Epithelial cell of proximal tubule (primary cell): ENCODE measurements at regions not wholly inside any gene's neighbourhood (a gene's known extent, or its start where the extent isn't known, plus 50 kb on each side); places are given as distances from the start of the nearest gene placed in this dataset.
"Not testable (repeated sequence)": the region's sequence is repeated elsewhere in the genome, so short reads cannot be mapped to it uniquely, and the experiment has no call there.

Experiments used
- DNase-seq: peaks from one replicate; pipeline ENCODE4 v3.0.0-alpha.2; 2011; ENCODE audit warnings: low read depth
- H3K4me3 ChIP-seq: 2 replicates; pipeline ENCODE4 v1.5.1; 2011; ENCODE audit warnings: low read depth, mild to moderate bottlenecking, low read length
- TF ChIP-seq, protein P1 (sequence below): conservative IDR thresholded peaks from 2 replicates; pipeline ENCODE4 v1.5.1; 2012; ENCODE audit warnings: low read depth, mild to moderate bottlenecking, low read length

DNA sequence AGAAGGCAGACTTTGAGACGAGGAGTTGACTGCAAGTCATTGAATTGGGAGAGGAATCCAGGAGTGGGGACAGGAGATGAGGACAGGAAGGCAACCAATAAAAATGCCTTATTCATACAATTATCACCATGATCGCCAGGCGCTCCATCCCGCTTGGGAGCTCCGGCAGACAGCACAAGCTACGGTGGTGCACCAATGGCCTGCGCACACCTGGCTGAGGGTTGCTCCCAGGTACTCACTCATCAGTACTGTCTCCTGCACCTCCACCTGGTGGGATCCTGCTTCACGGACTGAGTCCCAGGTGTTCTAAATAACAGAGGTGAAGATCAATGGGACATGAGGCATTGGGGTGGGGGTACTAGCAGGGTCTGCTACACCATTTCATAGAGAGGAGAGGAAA, 160.0 kb upstream of the TNRC6C start:
- DNase-seq, result no peak
- TF ChIP-seq, protein P1, sequence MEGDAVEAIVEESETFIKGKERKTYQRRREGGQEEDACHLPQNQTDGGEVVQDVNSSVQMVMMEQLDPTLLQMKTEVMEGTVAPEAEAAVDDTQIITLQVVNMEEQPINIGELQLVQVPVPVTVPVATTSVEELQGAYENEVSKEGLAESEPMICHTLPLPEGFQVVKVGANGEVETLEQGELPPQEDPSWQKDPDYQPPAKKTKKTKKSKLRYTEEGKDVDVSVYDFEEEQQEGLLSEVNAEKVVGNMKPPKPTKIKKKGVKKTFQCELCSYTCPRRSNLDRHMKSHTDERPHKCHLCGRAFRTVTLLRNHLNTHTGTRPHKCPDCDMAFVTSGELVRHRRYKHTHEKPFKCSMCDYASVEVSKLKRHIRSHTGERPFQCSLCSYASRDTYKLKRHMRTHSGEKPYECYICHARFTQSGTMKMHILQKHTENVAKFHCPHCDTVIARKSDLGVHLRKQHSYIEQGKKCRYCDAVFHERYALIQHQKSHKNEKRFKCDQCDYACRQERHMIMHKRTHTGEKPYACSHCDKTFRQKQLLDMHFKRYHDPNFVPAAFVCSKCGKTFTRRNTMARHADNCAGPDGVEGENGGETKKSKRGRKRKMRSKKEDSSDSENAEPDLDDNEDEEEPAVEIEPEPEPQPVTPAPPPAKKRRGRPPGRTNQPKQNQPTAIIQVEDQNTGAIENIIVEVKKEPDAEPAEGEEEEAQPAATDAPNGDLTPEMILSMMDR, result no peak
- no peak overlapping the region for H3K4me3 ChIP-seq

DNA sequence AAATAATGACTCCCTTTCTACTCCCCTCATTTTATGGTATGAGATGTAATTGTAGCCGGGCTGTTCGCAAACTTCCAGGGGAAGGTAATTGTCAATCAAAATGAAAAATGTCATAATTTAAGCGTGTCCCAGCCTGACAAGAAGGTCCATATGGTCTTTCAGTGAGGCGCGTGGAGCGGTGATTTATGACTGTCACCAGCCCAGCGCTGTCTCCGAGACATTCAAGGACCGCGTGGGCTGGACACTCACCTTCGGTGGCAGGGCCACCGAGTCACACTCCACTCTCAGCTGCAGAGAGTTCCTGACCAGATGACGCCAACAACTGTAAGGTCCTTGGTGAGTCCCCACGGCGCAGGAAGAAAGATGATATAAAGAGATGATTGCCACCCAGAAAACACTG, 157.7 kb upstream of the TNRC6C start:
- DNase-seq, result no peak
- TF ChIP-seq, protein P1, result no peak
- no peak overlapping the region for H3K4me3 ChIP-seq

- DNase-seq, result no peak
- TF ChIP-seq, protein P1, result no peak
- no peak overlapping the region for H3K4me3 ChIP-seq
These were observed 156.8 kb upstream of the TNRC6C start for GRCh38 chr17:77801545-77802332.

DNA sequence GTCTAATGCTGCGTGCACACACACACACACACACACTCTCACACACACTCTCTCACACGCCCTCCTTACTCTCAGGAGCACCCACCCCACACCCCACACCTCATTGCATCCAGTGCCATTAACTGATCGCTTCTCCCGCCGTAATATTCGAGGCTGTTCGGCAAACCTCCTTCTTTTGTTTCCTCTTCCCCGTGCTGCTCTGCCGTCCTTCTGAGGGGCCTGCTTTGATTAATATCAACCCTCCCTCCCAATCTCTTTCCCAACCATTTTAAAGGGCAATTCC, 156.2 kb upstream of the TNRC6C start:
- DNase-seq, result no peak
- TF ChIP-seq, protein P1, result no peak
- H3K4me3 ChIP-seq, result no peak overlapping the region

GRCh38 chr17:77802811-77803220, 155.7 kb upstream of the TNRC6C start:
- H3K4me3 ChIP-seq, result no peak overlapping the region
- DNase-seq, result no peak
- TF ChIP-seq, protein P1, result no peak

GRCh38 chr17:77803726-77804125, 154.8 kb upstream of the TNRC6C start:
- no peak for DNase-seq
- H3K4me3 ChIP-seq, result no peak overlapping the region
- TF ChIP-seq, protein P1, result no peak

DNA sequence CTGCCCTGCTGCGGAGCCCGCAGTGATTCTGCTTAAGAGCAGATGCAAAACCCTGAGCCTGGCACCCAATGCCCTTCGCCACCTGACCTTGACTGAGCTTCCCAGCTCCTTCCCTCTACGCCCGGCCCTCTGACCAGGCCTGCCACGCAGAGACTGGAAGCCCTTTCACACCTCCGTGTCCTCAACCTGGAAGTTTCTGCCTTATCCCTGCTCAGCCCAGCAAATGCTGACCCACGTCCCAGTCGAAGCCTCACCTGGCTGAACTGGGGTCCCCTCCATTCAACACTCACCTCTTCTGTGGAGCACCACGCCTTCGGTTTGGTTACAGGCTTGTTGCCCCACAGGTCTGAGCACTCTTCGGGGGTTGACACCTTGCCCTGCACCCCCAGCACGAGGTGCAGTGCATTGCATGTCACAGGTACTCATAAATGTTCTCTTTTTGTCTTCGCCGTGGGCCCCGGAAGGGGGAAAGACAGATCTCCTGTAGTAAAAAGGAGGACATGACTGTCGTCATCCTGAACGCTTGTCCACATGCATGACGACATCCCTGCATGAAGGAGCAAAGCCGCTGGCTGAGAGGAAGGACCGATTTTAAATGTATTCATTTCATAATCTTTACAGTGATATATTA, 153.6 kb upstream of the TNRC6C start:
- H3K4me3 ChIP-seq, result no peak overlapping the region
- no peak for DNase-seq
- TF ChIP-seq, protein P1, result no peak

DNA sequence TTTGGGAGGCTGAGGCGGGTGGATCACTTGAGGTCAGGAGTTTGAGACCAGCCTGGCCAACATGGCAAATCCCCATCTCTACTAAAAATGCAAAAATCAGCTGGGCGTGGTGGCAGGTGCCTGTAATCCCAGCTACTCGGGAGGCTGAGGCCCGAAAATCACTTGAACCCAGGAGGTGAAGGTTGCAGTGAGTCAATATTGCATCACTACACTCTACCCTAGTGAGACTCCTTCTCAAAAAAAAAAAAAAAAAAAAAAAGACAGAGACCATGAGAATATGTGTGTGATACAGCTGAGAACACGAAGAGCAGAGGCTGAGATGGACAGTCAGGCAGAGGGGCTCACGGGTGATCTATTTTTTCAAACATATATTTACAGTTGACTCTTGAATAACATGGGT, 152.5 kb upstream of the TNRC6C start:
- not testable (repeated sequence) for H3K4me3 ChIP-seq, DNase-seq
